T-cell (primary cell): ENCODE measurements at regions not wholly inside any gene's neighbourhood (a gene's known extent, or its start where the extent isn't known, plus 50 kb on each side); places are given as distances from the start of the nearest gene placed in this dataset.

Experiments
- ATAC-seq, 4 experiments: fragments of 200-7000 bp in 3 of 4; fragments of 150-1000 bp in 1 of 4; cut with Tn5 transposase; replicated peaks in 1 of 4; 1 replicate in 3 of 4; 2 replicates in 1 of 4; pipeline ENCODE4 v1.10.0; 2021; ENCODE audit warnings: moderate library complexity in 3 of 4, mild to moderate bottlenecking in 2 of 4, moderate number of reproducible peaks in 1 of 4
- CTCF ChIA-PET, 2 donors: fragments of 300-600 bp; sonication (Branson Sonifier 250); formaldehyde crosslinking; loops; one replicate each; lab custom pipeline; 2022; ENCODE audit warnings: antibody characterized with exemption in 2 of 2; lab: Charles Lee
- POLR2A ChIA-PET, 2 donors: fragments of 300-600 bp; sonication (Branson Sonifier 250); formaldehyde crosslinking; loops; one replicate each; lab custom pipeline; 2022; ENCODE audit warnings: antibody characterized with exemption in 2 of 2; lab: Charles Lee
- DNase-seq, 35 experiments: peaks; one replicate each; pipeline versions ENCODE4 v3.0.0 to v3.0.0-alpha.2; 2013 to 2023
- H3K27ac ChIP-seq: one replicate; pipeline ENCODE4 v1.5.1; 2013; ENCODE audit warnings: low read length
- H3K27me3 ChIP-seq, 2 experiments: replicated peaks in 1 of 2; 1 replicate in 1 of 2; 2 replicates in 1 of 2; pipeline versions ENCODE4 v1.6.1 to v1.7.0; 2013; ENCODE audit warnings: low read length in 1 of 2, mixed read lengths in 1 of 2; ENCODE audit not compliant: control insufficient read depth in 2 of 2, insufficient read depth in 2 of 2; ENCODE audit errors: extremely low read depth in 1 of 2
- H3K36me3 ChIP-seq, 2 donors: 1 replicate in 1 of 2; 2 replicates in 1 of 2; pipeline versions ENCODE4 v1.6.1 to v1.7.0; 2013; ENCODE audit warnings: low read length in 1 of 2; ENCODE audit not compliant: control insufficient read depth in 2 of 2, insufficient read depth in 1 of 2; ENCODE audit errors: extremely low read depth in 1 of 2
- H3K4me1 ChIP-seq, 2 experiments: 1 replicate in 1 of 2; 2 replicates in 1 of 2; pipeline versions ENCODE4 v1.6.1 to v1.7.0; 2013; ENCODE audit warnings: low read length in 2 of 2, mixed read lengths in 1 of 2; ENCODE audit not compliant: insufficient read depth in 2 of 2, control insufficient read depth in 1 of 2; ENCODE audit errors: extremely low read depth in 1 of 2
- H3K4me3 ChIP-seq, 2 donors: 1 replicate in 1 of 2; 2 replicates in 1 of 2; pipeline versions ENCODE4 v1.5.1 to v1.7.0; 2013; ENCODE audit warnings: mild to moderate bottlenecking in 2 of 2, low read length in 1 of 2, moderate library complexity in 1 of 2; ENCODE audit not compliant: control insufficient read depth in 1 of 2; ENCODE audit errors: extremely low read depth in 1 of 2
- H3K9me3 ChIP-seq: 2 replicates; pipeline ENCODE4 v1.7.0; 2013
- H3K27ac Mint-ChIP-seq, 2 donors: one replicate each; pipeline ENCODE4 v1.8.0; 2020 to 2021; ENCODE audit warnings: mild to moderate bottlenecking in 2 of 2, mixed read lengths in 2 of 2
- H3K27me3 Mint-ChIP-seq, 2 donors: one replicate each; pipeline ENCODE4 v1.8.0; 2021 to 2022; ENCODE audit warnings: mixed read lengths in 2 of 2
- H3K36me3 Mint-ChIP-seq: one replicate; pipeline ENCODE4 v1.8.0; 2021; ENCODE audit warnings: mixed read lengths
- H3K4me1 Mint-ChIP-seq, 3 donors: one replicate each; pipeline ENCODE4 v1.8.0; 2020 to 2022; ENCODE audit warnings: mixed read lengths in 3 of 3, mild to moderate bottlenecking in 1 of 3
- H3K4me3 Mint-ChIP-seq, 3 donors: one replicate each; pipeline ENCODE4 v1.8.0; 2020 to 2022; ENCODE audit warnings: mild to moderate bottlenecking in 3 of 3, mixed read lengths in 3 of 3, moderate library complexity in 3 of 3
- H3K9me3 Mint-ChIP-seq, 3 donors: one replicate each; pipeline ENCODE4 v1.8.0; 2020 to 2022; ENCODE audit warnings: mixed read lengths in 3 of 3
- WGBS: methylation state at CpG from one replicate; pipeline ENCODE4 v1.1.5; 2013; ENCODE audit warnings: missing lambda C conversion rate; ENCODE audit not compliant: insufficient coverage; 5-methylcytosine and 5-hydroxymethylcytosine counted together

GRCh38 chr9:81195206-81195605, 494.1 kb downstream of the TLE1 start:
- WGBS, result no CpG with 5 or more reads among the region's 4 CpGs
- POLR2A ChIA-PET, result no interaction called here
- no peak overlapping the region for H3K4me3 Mint-ChIP-seq

DNA sequence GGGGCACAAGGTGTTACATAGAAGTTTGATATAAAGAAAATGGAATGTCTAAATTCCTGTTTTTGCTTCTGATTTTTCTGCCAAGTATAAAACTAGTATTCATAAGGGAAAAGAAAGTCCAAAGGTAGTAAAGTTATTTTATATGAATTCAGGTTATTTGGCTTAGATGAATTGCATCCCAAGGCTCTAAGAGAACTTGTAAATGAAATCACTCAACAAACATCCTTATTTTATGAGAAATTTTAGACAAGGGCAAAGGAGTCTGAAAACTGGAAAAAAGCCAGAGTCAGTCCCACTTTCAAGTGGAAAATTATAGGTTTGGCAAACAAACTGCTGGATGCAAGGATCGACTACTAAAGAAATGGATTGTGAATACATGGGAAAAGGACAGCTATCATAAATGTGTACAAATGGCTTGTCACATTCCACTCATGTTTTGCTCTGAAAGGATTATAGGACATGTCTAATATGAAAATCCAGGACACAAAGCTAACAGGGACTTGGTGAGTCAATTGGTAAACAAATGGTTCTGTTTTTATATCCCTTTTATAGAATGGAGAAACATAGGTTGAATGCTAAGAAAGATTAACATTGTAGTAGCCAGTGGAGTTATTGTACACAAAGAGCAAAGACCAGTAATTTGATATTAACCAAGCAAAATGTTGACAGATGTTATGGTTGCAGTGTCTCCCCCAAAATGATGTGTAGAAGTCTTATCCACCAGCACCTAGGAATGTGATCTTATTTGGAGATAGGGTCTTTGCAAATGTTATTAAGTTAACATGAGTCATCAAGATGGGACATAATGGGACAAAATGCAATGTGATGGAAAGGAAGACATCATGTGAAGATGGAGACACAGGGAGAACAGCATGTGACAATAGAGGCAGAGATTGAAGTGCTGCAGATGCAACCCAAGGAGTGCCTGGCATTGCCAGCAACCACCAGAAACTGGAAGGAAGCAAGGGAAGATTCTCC, 495.7 kb downstream of the TLE1 start:
- Histone ChIP-seq H3K4me3 (no peak overlapping the region), H3K27me3 (no peaks in the 10 kb centered on the region), H3K9me3 (no peaks in the 10 kb centered on the region), H3K27ac (no peak overlapping the region), H3K36me3 (no peaks in the 10 kb centered on the region), H3K4me1 (no peaks in the 10 kb centered on the region)
- ATAC-seq (no peak), DNase-seq (no peak)
- Mint-ChIP-seq H3K36me3 (no peaks in the 10 kb centered on the region), H3K27ac (no peak overlapping the region), H3K9me3 (peaks cover 4 to 15% (median 4%) of the 10 kb centered on the region in 3 donors), H3K27me3 (peaks cover 0 to 6% of the 10 kb centered on the region in 2 donors), H3K4me3 (no peak overlapping the region), H3K4me1 (no peaks in the 10 kb centered on the region)
- ChIA-PET CTCF (no interaction called here), POLR2A (no interaction called here)
- 80% methylated on average over 1 of the region's 1 CpG for WGBS

More at GRCh38 chr9:81195206-81195605, 494.1 kb downstream of the TLE1 start:
- no peaks in the 10 kb centered on the region for H3K36me3 ChIP-seq
- H3K9me3 ChIP-seq, result no peaks in the 10 kb centered on the region
- Mint-ChIP-seq H3K27ac (no peak overlapping the region), H3K9me3 (peaks cover 4 to 15% (median 4%) of the 10 kb centered on the region in 3 donors), H3K36me3 (no peaks in the 10 kb centered on the region), H3K27me3 (peaks cover 0 to 6% of the 10 kb centered on the region in 2 donors), H3K4me1 (no peaks in the 10 kb centered on the region)
- CTCF ChIA-PET, result no interaction called here
- no peaks in the 10 kb centered on the region for H3K4me1 ChIP-seq
- ATAC-seq (no peak), DNase-seq (no peak)
- no peak overlapping the region for H3K4me3 ChIP-seq
- no peak overlapping the region for H3K27ac ChIP-seq
- H3K27me3 ChIP-seq, result no peaks in the 10 kb centered on the region

GRCh38 chr9:81191222-81191621, 498.1 kb downstream of the TLE1 start:
- H3K9me3 Mint-ChIP-seq, result peaks cover 2 to 6% (median 4%) of the 10 kb centered on the region in 3 donors
- H3K4me3 Mint-ChIP-seq, result no peak overlapping the region
- no peaks in the 10 kb centered on the region for H3K4me1 Mint-ChIP-seq
- H3K27ac ChIP-seq, result no peak overlapping the region
- no peaks in the 10 kb centered on the region for H3K9me3 ChIP-seq
- ChIA-PET CTCF (no interaction called here), POLR2A (no interaction called here)
- H3K27ac Mint-ChIP-seq, result no peak overlapping the region
- DNase-seq (no peak), ATAC-seq (no peak)
- H3K36me3 ChIP-seq, result no peaks in the 10 kb centered on the region
- H3K27me3 ChIP-seq, result no peaks in the 10 kb centered on the region
- H3K4me3 ChIP-seq, result no peak overlapping the region
- H3K4me1 ChIP-seq, result no peaks in the 10 kb centered on the region
- WGBS, result no CpG with 5 or more reads among the region's 2 CpGs
- H3K36me3 Mint-ChIP-seq, result no peaks in the 10 kb centered on the region
- peaks cover 0 to 6% of the 10 kb centered on the region in 2 donors for H3K27me3 Mint-ChIP-seq

DNA sequence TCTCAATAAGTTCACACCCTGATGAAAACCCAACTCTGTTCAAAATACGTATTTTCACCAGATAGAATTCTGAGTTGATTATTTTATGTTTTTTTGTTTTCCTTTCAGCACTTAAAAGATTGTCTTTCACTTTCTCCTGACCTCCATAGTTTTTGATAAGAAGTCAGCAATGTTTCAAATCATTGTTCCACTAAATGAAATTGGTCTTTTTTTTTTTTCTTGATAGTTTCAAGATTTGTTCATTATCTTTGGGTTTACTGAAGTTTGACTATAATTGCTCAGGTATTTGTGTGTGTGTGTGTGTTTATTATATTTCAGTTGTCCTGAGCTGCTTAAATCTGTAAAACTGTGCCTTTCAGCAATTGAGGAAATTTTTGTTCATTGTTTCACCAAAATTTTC, 498.7 kb downstream of the TLE1 start:
- Mint-ChIP-seq H3K27me3 (peaks cover 0 to 6% of the 10 kb centered on the region in 2 donors), H3K9me3 (peaks cover 2 to 6% (median 4%) of the 10 kb centered on the region in 3 donors), H3K4me3 (no peak overlapping the region), H3K36me3 (no peaks in the 10 kb centered on the region), H3K27ac (no peak overlapping the region), H3K4me1 (no peaks in the 10 kb centered on the region)
- WGBS, result no CpG with 5 or more reads among the region's 1 CpG
- no peaks in the 10 kb centered on the region for H3K36me3 ChIP-seq
- ATAC-seq, result no peak
- H3K9me3 ChIP-seq, result no peaks in the 10 kb centered on the region
- H3K4me1 ChIP-seq, result no peaks in the 10 kb centered on the region
- H3K4me3 ChIP-seq, result no peak overlapping the region
- H3K27ac ChIP-seq, result no peak overlapping the region
- CTCF ChIA-PET, result no interaction called here
- POLR2A ChIA-PET, result no interaction called here
- no peaks in the 10 kb centered on the region for H3K27me3 ChIP-seq
- no peak for DNase-seq

DNA sequence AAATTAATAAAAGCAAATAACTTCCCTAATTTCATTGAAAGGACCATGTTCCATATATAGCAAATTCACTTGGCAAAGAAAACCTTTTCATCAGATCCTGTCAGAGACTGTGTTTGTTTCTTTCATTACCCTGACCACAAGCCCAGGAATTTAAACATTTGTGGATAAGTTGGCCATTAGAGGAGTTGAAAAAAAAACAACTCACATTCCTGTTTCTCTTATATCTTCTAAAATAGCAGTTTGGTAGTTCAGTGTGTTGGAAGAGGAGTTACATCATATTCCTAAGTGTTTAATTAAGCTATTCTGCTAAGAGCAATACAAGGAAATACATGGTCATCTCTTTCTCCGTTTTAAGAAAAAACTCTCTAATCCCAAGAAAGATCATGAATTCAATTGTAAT, 505.6 kb downstream of the TLE1 start:
- ChIA-PET CTCF (no interaction called here), POLR2A (no interaction called here)
- WGBS, result no CpG with 5 or more reads among the region's 1 CpG
- Histone ChIP-seq H3K4me3 (no peak overlapping the region), H3K36me3 (no peaks in the 10 kb centered on the region), H3K27ac (no peak overlapping the region), H3K9me3 (no peaks in the 10 kb centered on the region), H3K4me1 (no peaks in the 10 kb centered on the region), H3K27me3 (no peaks in the 10 kb centered on the region)
- Mint-ChIP-seq H3K4me3 (no peak overlapping the region), H3K27ac (no peak overlapping the region), H3K4me1 (no peaks in the 10 kb centered on the region), H3K27me3 (no peaks in the 10 kb centered on the region), H3K9me3 (peaks cover 0 to 6% (median 2%) of the 10 kb centered on the region in 3 donors), H3K36me3 (no peaks in the 10 kb centered on the region)
- ATAC-seq, result no peak
- no peak for DNase-seq

- Histone ChIP-seq H3K4me3 (no peak overlapping the region), H3K4me1 (no peaks in the 10 kb centered on the region), H3K36me3 (no peaks in the 10 kb centered on the region), H3K27ac (no peak overlapping the region), H3K9me3 (no peaks in the 10 kb centered on the region), H3K27me3 (no peaks in the 10 kb centered on the region)
- Mint-ChIP-seq H3K9me3 (peaks cover 0 to 9% (median 2%) of the 10 kb centered on the region in 3 donors), H3K36me3 (no peaks in the 10 kb centered on the region), H3K4me3 (no peak overlapping the region), H3K4me1 (no peaks in the 10 kb centered on the region), H3K27ac (no peak overlapping the region), H3K27me3 (no peaks in the 10 kb centered on the region)
- POLR2A ChIA-PET, result no interaction called here
- no CpG with 5 or more reads among the region's 1 CpG for WGBS
- CTCF ChIA-PET, result no interaction called here
- DNase-seq (no peak), ATAC-seq (no peak)
Observed at GRCh38 chr9:81182431-81182830, 506.9 kb downstream of the TLE1 start.
